CD4-positive, alpha-beta T cell (primary cell): ENCODE measurements at regions not wholly inside any gene's neighbourhood (a gene's known extent, or its start where the extent isn't known, plus 50 kb on each side); places are given as distances from the start of the nearest gene placed in this dataset.

Source experiments
- ATAC-seq: fragments of 200-7000 bp; cut with Tn5 transposase; one replicate; pipeline ENCODE4 v1.10.0; 2022; ENCODE audit warnings: mild to moderate bottlenecking; ENCODE audit not compliant: poor library complexity
- CTCF ChIA-PET: fragments of 350-600 bp; sonication (Branson Sonifier 250); formaldehyde crosslinking; loops from one replicate; lab custom pipeline; 2021; ENCODE audit warnings: antibody characterized with exemption, inconsistent platforms; lab: Charles Lee
- POLR2A ChIA-PET: fragments of 350-600 bp; sonication (Branson Sonifier 250); formaldehyde crosslinking; loops from one replicate; lab custom pipeline; 2021; ENCODE audit warnings: antibody characterized with exemption, inconsistent platforms; lab: Charles Lee
- DNase-seq, 14 experiments: peaks; one replicate each; pipeline ENCODE4 v3.0.0-alpha.2; 2013 to 2020; ENCODE audit warnings: mixed read lengths in 2 of 14
- H3K27ac ChIP-seq, 2 donors: one replicate each; pipeline versions ENCODE4 v1.5.1 to v1.7.0; 2013; ENCODE audit warnings: low read length in 2 of 2, low read depth in 1 of 2, mild to moderate bottlenecking in 1 of 2
- H3K27me3 ChIP-seq, 2 experiments: 1 replicate in 1 of 2; 2 replicates in 1 of 2; pipeline versions ENCODE4 v1.6.1 to v1.7.0; 2013; ENCODE audit warnings: low read length in 2 of 2, control low read depth in 1 of 2, mild to moderate bottlenecking in 1 of 2, moderate library complexity in 1 of 2; ENCODE audit not compliant: insufficient read depth in 2 of 2, control insufficient read depth in 1 of 2
- H3K36me3 ChIP-seq: one replicate; pipeline ENCODE4 v1.6.1; 2013; ENCODE audit warnings: low read length, control low read depth; ENCODE audit not compliant: insufficient read depth
- H3K4me1 ChIP-seq: one replicate; pipeline ENCODE4 v1.6.1; 2013; ENCODE audit warnings: low read length, control low read depth; ENCODE audit not compliant: insufficient read depth
- H3K4me3 ChIP-seq: one replicate; pipeline ENCODE4 v1.5.1; 2013; ENCODE audit warnings: mild to moderate bottlenecking, low read length, moderate library complexity
- H3K9me3 ChIP-seq, 2 experiments: 1 replicate in 1 of 2; 2 replicates in 1 of 2; pipeline versions ENCODE4 v1.6.1 to v1.7.0; 2013; ENCODE audit warnings: low read length in 2 of 2, mild to moderate bottlenecking in 2 of 2, control low read depth in 1 of 2, moderate library complexity in 1 of 2; ENCODE audit not compliant: control insufficient read depth in 1 of 2, insufficient read depth in 1 of 2
- H3K27ac Mint-ChIP-seq: one replicate; pipeline ENCODE4 v1.8.0; 2020; ENCODE audit warnings: mixed read lengths
- H3K27me3 Mint-ChIP-seq: one replicate; pipeline ENCODE4 v1.8.0; 2021; ENCODE audit warnings: mixed read lengths
- H3K36me3 Mint-ChIP-seq: one replicate; pipeline ENCODE4 v1.8.0; 2021; ENCODE audit warnings: low read depth, mixed read lengths
- H3K4me1 Mint-ChIP-seq: one replicate; pipeline ENCODE4 v1.8.0; 2021; ENCODE audit warnings: low read depth, mixed read lengths
- H3K4me3 Mint-ChIP-seq: one replicate; pipeline ENCODE4 v1.8.0; 2020; ENCODE audit warnings: mild to moderate bottlenecking, mixed read lengths
- H3K9me3 Mint-ChIP-seq: one replicate; pipeline ENCODE4 v1.8.0; 2020; ENCODE audit warnings: mixed read lengths
- intact Hi-C, 2 experiments: fragments of 100-400 bp; cut with DNase I in 1 of 2; cut with micrococcal nuclease in 1 of 2; formaldehyde crosslinking; loops; one replicate each; pipeline versions ENCODE4 v1.15.1 to v1.9.0; 2023 to 2025; cut with DNase I, micrococcal nuclease
- TF ChIP-seq, protein P1 (sequence below): fragments of 200-600 bp; IDR thresholded peaks from one replicate; pipeline ENCODE4 v1.8.0; 2022; ENCODE audit warnings: antibody characterized with exemption, mild to moderate bottlenecking

DNA sequence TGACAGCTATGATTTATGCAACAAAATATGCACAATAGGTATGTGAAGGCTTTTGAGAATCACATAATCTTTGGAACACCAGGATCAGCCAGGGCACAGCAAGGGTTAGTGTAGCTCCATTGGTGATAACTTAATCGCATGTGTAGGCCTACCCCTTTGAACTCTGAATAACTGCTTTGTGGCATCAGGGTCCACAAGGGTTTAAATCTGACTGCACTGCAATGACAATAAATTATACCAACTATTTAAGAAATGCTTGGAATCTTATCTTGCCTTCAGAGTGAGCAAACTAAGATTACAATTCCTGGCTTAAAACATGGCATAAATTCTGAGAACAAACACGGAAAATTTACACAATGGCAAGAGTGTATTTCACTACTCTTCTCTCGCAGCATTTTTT is 245.8 kb downstream of the FBXO8 start:
- ChIA-PET POLR2A (no interaction called here), CTCF (no interaction called here)
- no peak for DNase-seq
- Mint-ChIP-seq H3K27ac (no peak overlapping the region), H3K36me3 (no peaks in the 10 kb centered on the region), H3K4me1 (no peaks in the 10 kb centered on the region), H3K9me3 (no peaks in the 10 kb centered on the region), H3K27me3 (peaks cover 3% of the 10 kb centered on the region), H3K4me3 (no peak overlapping the region)
- no peaks in the 10 kb centered on the region for H3K4me1 ChIP-seq
- H3K9me3 ChIP-seq, result no peaks in the 10 kb centered on the region
- H3K4me3 ChIP-seq, result no peak overlapping the region
- TF ChIP-seq, protein P1, sequence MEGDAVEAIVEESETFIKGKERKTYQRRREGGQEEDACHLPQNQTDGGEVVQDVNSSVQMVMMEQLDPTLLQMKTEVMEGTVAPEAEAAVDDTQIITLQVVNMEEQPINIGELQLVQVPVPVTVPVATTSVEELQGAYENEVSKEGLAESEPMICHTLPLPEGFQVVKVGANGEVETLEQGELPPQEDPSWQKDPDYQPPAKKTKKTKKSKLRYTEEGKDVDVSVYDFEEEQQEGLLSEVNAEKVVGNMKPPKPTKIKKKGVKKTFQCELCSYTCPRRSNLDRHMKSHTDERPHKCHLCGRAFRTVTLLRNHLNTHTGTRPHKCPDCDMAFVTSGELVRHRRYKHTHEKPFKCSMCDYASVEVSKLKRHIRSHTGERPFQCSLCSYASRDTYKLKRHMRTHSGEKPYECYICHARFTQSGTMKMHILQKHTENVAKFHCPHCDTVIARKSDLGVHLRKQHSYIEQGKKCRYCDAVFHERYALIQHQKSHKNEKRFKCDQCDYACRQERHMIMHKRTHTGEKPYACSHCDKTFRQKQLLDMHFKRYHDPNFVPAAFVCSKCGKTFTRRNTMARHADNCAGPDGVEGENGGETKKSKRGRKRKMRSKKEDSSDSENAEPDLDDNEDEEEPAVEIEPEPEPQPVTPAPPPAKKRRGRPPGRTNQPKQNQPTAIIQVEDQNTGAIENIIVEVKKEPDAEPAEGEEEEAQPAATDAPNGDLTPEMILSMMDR, result no peak
- H3K27ac ChIP-seq, result no peak overlapping the region
- ATAC-seq, result no peak
- H3K27me3 ChIP-seq, result no peaks in the 10 kb centered on the region
- H3K36me3 ChIP-seq, result no peaks in the 10 kb centered on the region
- intact Hi-C loops, result no loop called here

DNA sequence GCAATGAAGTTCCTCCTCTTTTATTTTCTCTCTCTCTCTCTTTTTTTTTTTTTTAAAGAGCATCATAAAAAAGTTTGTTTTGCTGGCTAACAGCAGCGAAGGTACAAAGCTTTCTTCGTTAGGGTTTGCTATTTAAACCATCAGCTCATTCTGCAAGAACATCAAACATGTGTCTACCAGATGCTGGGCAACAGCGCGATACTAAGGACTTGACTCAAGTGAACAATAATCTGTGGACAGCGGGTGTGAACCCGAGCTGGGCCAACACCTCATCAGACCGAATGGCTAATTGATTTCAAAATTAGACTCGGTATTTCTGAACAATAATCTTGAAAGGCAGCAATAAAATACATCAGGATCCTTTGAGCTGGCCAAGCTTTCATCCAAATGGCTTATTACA is 246.4 kb downstream of the FBXO8 start:
- Histone ChIP-seq H3K4me1 (no peaks in the 10 kb centered on the region), H3K36me3 (no peaks in the 10 kb centered on the region), H3K9me3 (no peaks in the 10 kb centered on the region), H3K27me3 (no peaks in the 10 kb centered on the region), H3K4me3 (no peak overlapping the region), H3K27ac (no peak overlapping the region)
- POLR2A ChIA-PET, result no interaction called here
- H3K4me1 Mint-ChIP-seq, result no peaks in the 10 kb centered on the region
- TF ChIP-seq, protein P1, result no peak
- DNase-seq (no peak), ATAC-seq (no peak)
- no peaks in the 10 kb centered on the region for H3K9me3 Mint-ChIP-seq
- H3K4me3 Mint-ChIP-seq, result no peak overlapping the region
- CTCF ChIA-PET, result no interaction called here
- intact Hi-C loops, result no loop called here
- H3K27ac Mint-ChIP-seq, result no peak overlapping the region
- H3K27me3 Mint-ChIP-seq, result peaks cover 3% of the 10 kb centered on the region
- no peaks in the 10 kb centered on the region for H3K36me3 Mint-ChIP-seq

DNA sequence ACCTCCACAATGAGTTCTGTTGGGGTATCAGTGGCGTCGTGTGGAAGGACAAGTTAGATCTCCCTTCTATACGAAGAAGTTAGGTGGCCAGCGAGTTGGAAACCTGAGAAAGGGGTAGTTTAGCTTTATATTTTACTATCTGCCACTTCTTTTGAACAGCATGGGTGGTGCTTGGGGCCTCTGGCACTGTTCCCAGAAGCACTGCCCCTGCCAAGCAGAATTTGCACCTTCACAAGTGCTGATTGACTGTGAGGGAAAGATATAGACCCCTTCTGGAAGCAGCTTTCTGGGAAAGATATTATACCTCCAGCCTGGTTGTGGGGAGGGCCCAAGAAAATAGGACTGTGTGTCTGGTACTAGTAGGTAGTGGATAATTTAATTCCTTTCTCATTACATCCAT is 246.9 kb downstream of the FBXO8 start:
- Mint-ChIP-seq H3K36me3 (no peaks in the 10 kb centered on the region), H3K27me3 (peaks cover 3% of the 10 kb centered on the region), H3K4me3 (no peak overlapping the region), H3K9me3 (no peaks in the 10 kb centered on the region), H3K27ac (no peak overlapping the region), H3K4me1 (no peaks in the 10 kb centered on the region)
- Histone ChIP-seq H3K27ac (no peak overlapping the region), H3K36me3 (no peaks in the 10 kb centered on the region), H3K27me3 (no peaks in the 10 kb centered on the region), H3K9me3 (no peaks in the 10 kb centered on the region), H3K4me1 (no peaks in the 10 kb centered on the region), H3K4me3 (no peak overlapping the region)
- ATAC-seq (no peak), DNase-seq (no peak)
- TF ChIP-seq, protein P1, result no peak
- POLR2A ChIA-PET, result no interaction called here
- intact Hi-C loops, result no loop called here
- CTCF ChIA-PET, result no interaction called here
